Right atrium auricular region (tissue), 2 donors: ENCODE measurements at regions not wholly inside any gene's neighbourhood (a gene's known extent, or its start where the extent isn't known, plus 50 kb on each side); places are given as distances from the start of the nearest gene placed in this dataset.

Experiments used
- DNase-seq: peaks from one replicate; pipeline ENCODE4 v3.0.0-alpha.2; 2019; ENCODE audit warnings: low spot score
- H3K27ac ChIP-seq, 2 donors: fragments of 200-600 bp; sonication (generic); 1 replicate in 1 of 2; 2 replicates in 1 of 2; pipeline ENCODE4 v1.5.1; 2016 to 2019
- H3K27me3 ChIP-seq, 2 donors: fragments of 200-600 bp; sonication (generic); one replicate each; pipeline versions ENCODE4 v1.5.1 to v1.6.0; 2017 to 2019
- H3K36me3 ChIP-seq: fragments of 200-600 bp; sonication (generic); one replicate; pipeline ENCODE4 v1.5.1; 2016
- H3K4me1 ChIP-seq, 2 donors: fragments of 200-600 bp; sonication (generic); one replicate each; pipeline versions ENCODE4 v1.5.1 to v1.6.0; 2017 to 2019
- H3K4me3 ChIP-seq, 2 donors: fragments of 200-600 bp; sonication (generic); 1 replicate in 1 of 2; 2 replicates in 1 of 2; pipeline ENCODE4 v1.5.1; 2017 to 2019; ENCODE audit warnings: mild to moderate bottlenecking in 1 of 2, moderate library complexity in 1 of 2
- H3K9me3 ChIP-seq, 2 donors: fragments of 200-600 bp; sonication (generic); one replicate each; pipeline ENCODE4 v1.5.1; 2019
- CTCF ChIP-seq, 2 donors: fragments of 200-600 bp; sonication (generic); IDR thresholded peaks; one replicate each; pipeline ENCODE4 v1.5.1; 2019; ENCODE audit warnings: antibody characterized with exemption in 2 of 2

DNA sequence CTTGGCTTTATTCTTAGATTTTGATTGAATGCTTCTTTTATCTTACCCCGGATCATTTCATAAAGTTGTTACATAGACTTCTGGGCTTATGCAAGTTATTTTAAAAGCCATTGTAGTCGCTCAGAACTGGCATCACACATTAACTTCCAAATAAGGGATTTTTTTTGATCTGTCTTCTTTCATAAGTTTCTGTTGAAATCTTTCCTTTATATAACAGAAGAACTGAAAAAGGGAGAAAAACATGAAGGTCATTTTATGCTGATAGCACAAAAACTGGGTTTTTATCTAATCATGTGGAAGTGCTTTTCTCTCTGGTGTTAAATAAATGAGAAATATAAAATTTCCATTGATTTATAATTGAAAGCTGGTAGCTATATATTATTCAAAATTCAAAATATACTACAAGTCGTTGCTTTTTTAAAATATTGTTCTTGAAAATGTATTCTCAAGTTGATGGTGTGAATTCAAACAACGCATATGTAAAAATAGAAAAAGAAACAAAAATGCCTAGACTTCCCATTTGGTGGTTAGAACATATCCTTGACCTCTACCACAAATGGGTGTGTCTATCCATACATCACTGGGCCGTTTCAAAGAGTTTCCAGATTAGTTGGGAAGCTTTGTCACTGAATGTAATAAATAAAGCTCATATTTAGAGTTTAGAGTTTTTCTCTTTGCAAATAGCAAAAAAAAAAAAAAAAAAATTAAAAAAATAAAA, 258.3 kb upstream of the ZPLD1 start:
- H3K27ac ChIP-seq: no peak overlapping the region
- no peaks in the 10 kb centered on the region for H3K27me3 ChIP-seq
- TF ChIP-seq CTCF (IDR thresholded peaks at IDR 0.05): no peak
- H3K9me3 ChIP-seq: no peaks in the 10 kb centered on the region
- H3K4me3 ChIP-seq: no peak overlapping the region
- H3K36me3 ChIP-seq: no peaks in the 10 kb centered on the region
- no peak for DNase-seq
- peaks cover 0 to 26% of the 10 kb centered on the region in 2 donors for H3K4me1 ChIP-seq

- Histone ChIP-seq H3K4me3 (no peak overlapping the region), H3K27ac (no peak overlapping the region), H3K9me3 (no peaks in the 10 kb centered on the region), H3K27me3 (no peaks in the 10 kb centered on the region), H3K4me1 (peaks cover 0 to 34% of the 10 kb centered on the region in 2 donors), H3K36me3 (no peaks in the 10 kb centered on the region)
- no peak for TF ChIP-seq CTCF (IDR thresholded peaks at IDR 0.05)
- no peak for DNase-seq
These were observed 257.6 kb upstream of the ZPLD1 start for GRCh38 chr3:102177075-102177755.

- H3K36me3 ChIP-seq: no peaks in the 10 kb centered on the region
- TF ChIP-seq CTCF (IDR thresholded peaks at IDR 0.05): no peak
- H3K4me1 ChIP-seq: peaks cover 0 to 38% of the 10 kb centered on the region in 2 donors
- no peak overlapping the region for H3K4me3 ChIP-seq
- no peaks in the 10 kb centered on the region for H3K27me3 ChIP-seq
- H3K9me3 ChIP-seq: no peaks in the 10 kb centered on the region
- peak overlapping the region; percentile 68 to 76 for H3K27ac ChIP-seq
- DNase-seq: no peak
These were observed 256.0 kb upstream of the ZPLD1 start for GRCh38 chr3:102178817-102179216.

GRCh38 chr3:102179326-102180177, 255.3 kb upstream of the ZPLD1 start:
- no peaks in the 10 kb centered on the region for H3K27me3 ChIP-seq
- no peaks in the 10 kb centered on the region for H3K36me3 ChIP-seq
- no peak overlapping the region for H3K4me3 ChIP-seq
- TF ChIP-seq CTCF (IDR thresholded peaks at IDR 0.05): no peak
- peaks cover 0 to 38% of the 10 kb centered on the region in 2 donors for H3K4me1 ChIP-seq
- no peak for DNase-seq
- H3K9me3 ChIP-seq: no peaks in the 10 kb centered on the region
- peak overlapping the region; percentile 68 to 76 for H3K27ac ChIP-seq

- DNase-seq: no peak
- peak overlapping the region; percentile 68 to 76 for H3K27ac ChIP-seq
These were observed 254.4 kb upstream of the ZPLD1 start for GRCh38 chr3:102180280-102180931.

More at GRCh38 chr3:102180280-102180931, 254.4 kb upstream of the ZPLD1 start:
- TF ChIP-seq CTCF (IDR thresholded peaks at IDR 0.05): no peak
- H3K27me3 ChIP-seq: no peaks in the 10 kb centered on the region
- H3K4me1 ChIP-seq: peaks cover 0 to 38% of the 10 kb centered on the region in 2 donors
- no peaks in the 10 kb centered on the region for H3K9me3 ChIP-seq
- H3K4me3 ChIP-seq: no peak overlapping the region
- H3K36me3 ChIP-seq: no peaks in the 10 kb centered on the region
